OCI-LY1 (cell line): ENCODE measurements at regions not wholly inside any gene's neighbourhood (a gene's known extent, or its start where the extent isn't known, plus 50 kb on each side); places are given as distances from the start of the nearest gene placed in this dataset.

ENCODE experiments used
- H2AFZ ChIP-seq: fragments of 200-600 bp; sonication (generic), shearing (Covaris generic); 2 replicates; pipeline ENCODE4 v1.6.0; 2014; ENCODE audit warnings: antibody characterized with exemption, mild to moderate bottlenecking, low read length
- H3F3A ChIP-seq: fragments of 200-600 bp; sonication (generic), shearing (Covaris generic); 2 replicates; pipeline ENCODE4 v1.6.0; 2014; ENCODE audit warnings: mild to moderate bottlenecking, antibody characterized with exemption, low read length, moderate library complexity; ENCODE audit not compliant: insufficient read depth
- H3K27ac ChIP-seq: fragments of 200-600 bp; sonication (generic); 2 replicates; pipeline ENCODE4 v1.5.1; 2014; ENCODE audit warnings: low read length, mixed run types, mild to moderate bottlenecking, low read depth; ENCODE audit not compliant: poor library complexity, severe bottlenecking
- H3K27me3 ChIP-seq: fragments of 200-600 bp; sonication (generic); 2 replicates; pipeline ENCODE4 v1.6.0; 2014; ENCODE audit warnings: antibody characterized with exemption, mild to moderate bottlenecking, low read length, moderate library complexity; ENCODE audit not compliant: insufficient read depth
- H3K36me3 ChIP-seq: fragments of 200-600 bp; sonication (generic); 2 replicates; pipeline ENCODE4 v1.6.1; 2014; ENCODE audit warnings: mild to moderate bottlenecking, antibody characterized with exemption, low read length, moderate library complexity, mixed read lengths; ENCODE audit not compliant: insufficient read depth
- H3K4me1 ChIP-seq: fragments of 200-600 bp; sonication (generic); 2 replicates; pipeline ENCODE4 v1.5.1; 2014; ENCODE audit warnings: mild to moderate bottlenecking, low read length, moderate library complexity; ENCODE audit not compliant: insufficient read depth, severe bottlenecking
- H3K4me2 ChIP-seq: fragments of 200-600 bp; sonication (generic), shearing (Covaris generic); 2 replicates; pipeline ENCODE4 v1.6.1; 2014; ENCODE audit warnings: low read length
- H3K4me3 ChIP-seq: fragments of 200-600 bp; sonication (generic); 2 replicates; pipeline ENCODE4 v1.5.1; 2014; ENCODE audit warnings: low read length, low read depth, mild to moderate bottlenecking, mixed read lengths; ENCODE audit not compliant: poor library complexity, severe bottlenecking
- H3K79me2 ChIP-seq: fragments of 200-600 bp; shearing (Covaris generic); 2 replicates; pipeline ENCODE4 v1.6.1; 2016; ENCODE audit warnings: mixed run types, low read length, mixed read lengths; ENCODE audit not compliant: insufficient read depth
- H3K9ac ChIP-seq: fragments of 200-600 bp; sonication (generic), shearing (Covaris generic); 2 replicates; pipeline ENCODE4 v1.6.1; 2014; ENCODE audit warnings: mild to moderate bottlenecking, low read length, mixed read lengths
- H3K9me2 ChIP-seq: fragments of 200-600 bp; sonication (generic), shearing (Covaris generic); 2 replicates; pipeline ENCODE4 v1.6.1; 2014; ENCODE audit warnings: low read depth, mild to moderate bottlenecking, low read length, mixed read lengths
- H3K9me3 ChIP-seq: fragments of 200-600 bp; shearing (Covaris generic); 2 replicates; pipeline ENCODE4 v1.6.1; 2014; ENCODE audit warnings: low read length, mixed read lengths
- H4K20me1 ChIP-seq: fragments of 200-600 bp; sonication (generic), shearing (Covaris generic); 2 replicates; pipeline ENCODE4 v1.6.0; 2016; ENCODE audit warnings: mild to moderate bottlenecking, low read length; ENCODE audit not compliant: insufficient read depth
- EZH2 ChIP-seq: fragments of 200-600 bp; sonication (generic), shearing (Covaris generic); IDR thresholded peaks from 2 replicates; pipeline ENCODE4 v1.8.0; 2017; ENCODE audit warnings: borderline replicate concordance, mixed run types, mild to moderate bottlenecking, antibody characterized with exemption, low read length, moderate library complexity, mixed read lengths
- TF ChIP-seq, protein P1 (sequence below): fragments of 200-600 bp; sonication (generic), shearing (Covaris generic); IDR thresholded peaks from 2 replicates; pipeline ENCODE4 v1.5.1; 2017; ENCODE audit warnings: mild to moderate bottlenecking, antibody characterized with exemption, low read length, moderate library complexity, mixed read lengths

DNA sequence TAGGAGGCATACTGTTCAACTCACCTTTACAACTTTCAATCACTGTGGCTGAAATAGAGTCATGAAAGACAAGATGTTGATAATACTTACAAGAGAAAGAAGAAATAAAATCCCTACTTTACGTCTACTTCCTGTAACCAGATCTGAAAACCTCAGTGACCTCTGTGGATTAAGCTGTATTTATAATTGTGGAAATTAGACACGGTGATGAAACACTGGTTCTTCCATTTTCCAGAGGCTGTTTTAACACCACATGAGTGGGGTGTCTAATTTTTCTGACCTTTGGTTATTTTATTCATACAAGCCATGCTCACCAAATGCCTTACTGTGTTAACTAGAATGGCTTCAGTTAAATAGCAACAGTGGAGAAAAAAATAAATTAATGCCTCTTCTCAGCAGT lies 58.5 kb upstream of the HIVEP1 start:
- Histone ChIP-seq H3K9me2 (no peaks in the 10 kb centered on the region), H3K27ac (no peak overlapping the region), H3K79me2 (no peaks in the 10 kb centered on the region), H3K4me3 (no peak overlapping the region), H4K20me1 (no peaks in the 10 kb centered on the region), H2AFZ (no peak overlapping the region), H3K9me3 (no peaks in the 10 kb centered on the region), H3K36me3 (no peaks in the 10 kb centered on the region), H3K4me2 (no peak overlapping the region), H3K27me3 (no peaks in the 10 kb centered on the region), H3K4me1 (no peaks in the 10 kb centered on the region), H3K9ac (no peak overlapping the region), H3F3A (no peaks in the 10 kb centered on the region)
- no peak for TF ChIP-seq EZH2
- TF ChIP-seq, protein P1, sequence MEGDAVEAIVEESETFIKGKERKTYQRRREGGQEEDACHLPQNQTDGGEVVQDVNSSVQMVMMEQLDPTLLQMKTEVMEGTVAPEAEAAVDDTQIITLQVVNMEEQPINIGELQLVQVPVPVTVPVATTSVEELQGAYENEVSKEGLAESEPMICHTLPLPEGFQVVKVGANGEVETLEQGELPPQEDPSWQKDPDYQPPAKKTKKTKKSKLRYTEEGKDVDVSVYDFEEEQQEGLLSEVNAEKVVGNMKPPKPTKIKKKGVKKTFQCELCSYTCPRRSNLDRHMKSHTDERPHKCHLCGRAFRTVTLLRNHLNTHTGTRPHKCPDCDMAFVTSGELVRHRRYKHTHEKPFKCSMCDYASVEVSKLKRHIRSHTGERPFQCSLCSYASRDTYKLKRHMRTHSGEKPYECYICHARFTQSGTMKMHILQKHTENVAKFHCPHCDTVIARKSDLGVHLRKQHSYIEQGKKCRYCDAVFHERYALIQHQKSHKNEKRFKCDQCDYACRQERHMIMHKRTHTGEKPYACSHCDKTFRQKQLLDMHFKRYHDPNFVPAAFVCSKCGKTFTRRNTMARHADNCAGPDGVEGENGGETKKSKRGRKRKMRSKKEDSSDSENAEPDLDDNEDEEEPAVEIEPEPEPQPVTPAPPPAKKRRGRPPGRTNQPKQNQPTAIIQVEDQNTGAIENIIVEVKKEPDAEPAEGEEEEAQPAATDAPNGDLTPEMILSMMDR = no peak

DNA sequence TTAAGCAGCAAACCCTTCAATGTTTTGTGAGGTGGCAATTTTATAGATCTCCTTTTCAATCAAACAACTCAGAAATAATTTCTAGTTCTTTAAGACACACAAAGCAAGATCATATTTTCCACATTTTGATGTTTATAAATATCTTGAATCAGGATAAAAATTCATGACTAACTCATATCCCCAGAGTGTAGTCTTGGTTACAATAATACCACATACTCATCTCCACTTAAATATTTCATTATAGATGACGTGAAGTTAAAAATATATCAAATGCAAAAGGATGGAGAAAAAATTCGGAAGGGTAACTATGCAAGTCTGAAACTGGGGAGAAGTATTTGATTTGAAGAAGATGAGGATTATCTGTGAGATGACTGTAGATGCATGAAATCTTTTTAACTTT lies 59.8 kb upstream of the HIVEP1 start:
- Histone ChIP-seq H4K20me1 (no peaks in the 10 kb centered on the region), H3K36me3 (no peaks in the 10 kb centered on the region), H3F3A (no peaks in the 10 kb centered on the region), H3K9ac (no peak overlapping the region), H3K27ac (no peak overlapping the region), H3K4me1 (no peaks in the 10 kb centered on the region), H3K4me2 (no peak overlapping the region), H3K9me2 (no peaks in the 10 kb centered on the region), H3K4me3 (no peak overlapping the region), H2AFZ (no peak overlapping the region), H3K79me2 (no peaks in the 10 kb centered on the region), H3K9me3 (no peaks in the 10 kb centered on the region), H3K27me3 (no peaks in the 10 kb centered on the region)
- TF ChIP-seq, protein P1 = no peak
- TF ChIP-seq EZH2 = no peak

- Histone ChIP-seq H3K9me3 (no peaks in the 10 kb centered on the region), H3K79me2 (no peaks in the 10 kb centered on the region), H3K4me2 (no peak overlapping the region), H3F3A (no peaks in the 10 kb centered on the region), H3K27ac (no peak overlapping the region), H3K4me1 (no peaks in the 10 kb centered on the region), H3K4me3 (no peak overlapping the region), H3K9ac (no peak overlapping the region), H4K20me1 (no peaks in the 10 kb centered on the region), H2AFZ (no peak overlapping the region), H3K36me3 (no peaks in the 10 kb centered on the region), H3K27me3 (no peaks in the 10 kb centered on the region), H3K9me2 (no peaks in the 10 kb centered on the region)
- TF ChIP-seq, protein P1 = no peak
- TF ChIP-seq EZH2 = no peak
Observed at GRCh38 chr6:11951868-11952267, 60.2 kb upstream of the HIVEP1 start.
